PFSK-1 (cell line): ENCODE measurements at regions not wholly inside any gene's neighbourhood (a gene's known extent, or its start where the extent isn't known, plus 50 kb on each side); places are given as distances from the start of the nearest gene placed in this dataset.

Experiments
- POLR2AphosphoS5 ChIP-seq: IDR thresholded peaks from 2 replicates; pipeline ENCODE4 v1.6.1; 2012; ENCODE audit warnings: low read depth, mild to moderate bottlenecking, control low read depth, low read length, moderate library complexity
- TAF1 ChIP-seq: IDR thresholded peaks from 2 replicates; pipeline ENCODE4 v1.6.1; 2012; ENCODE audit warnings: low read length, control low read depth, borderline replicate concordance; ENCODE audit not compliant: insufficient read depth

- TF ChIP-seq POLR2AphosphoS5 (no peak), TAF1 (no peak)
Observed at GRCh38 chr3:110349295-110349694, 722.3 kb upstream of the NECTIN3 start.
